SH-SY5Y (cell line): ENCODE measurements at regions not wholly inside any gene's neighbourhood (a gene's known extent, or its start where the extent isn't known, plus 50 kb on each side); places are given as distances from the start of the nearest gene placed in this dataset.

Experiments used
- GATA2 ChIP-seq: IDR thresholded peaks from 2 replicates; pipeline ENCODE4 v1.6.1; 2011; ENCODE audit warnings: mild to moderate bottlenecking, low read depth, low read length
- GATA3 ChIP-seq: IDR thresholded peaks from 2 replicates; pipeline ENCODE4 v1.6.1; 2011; ENCODE audit warnings: low read depth, mild to moderate bottlenecking, low read length, moderate library complexity

DNA sequence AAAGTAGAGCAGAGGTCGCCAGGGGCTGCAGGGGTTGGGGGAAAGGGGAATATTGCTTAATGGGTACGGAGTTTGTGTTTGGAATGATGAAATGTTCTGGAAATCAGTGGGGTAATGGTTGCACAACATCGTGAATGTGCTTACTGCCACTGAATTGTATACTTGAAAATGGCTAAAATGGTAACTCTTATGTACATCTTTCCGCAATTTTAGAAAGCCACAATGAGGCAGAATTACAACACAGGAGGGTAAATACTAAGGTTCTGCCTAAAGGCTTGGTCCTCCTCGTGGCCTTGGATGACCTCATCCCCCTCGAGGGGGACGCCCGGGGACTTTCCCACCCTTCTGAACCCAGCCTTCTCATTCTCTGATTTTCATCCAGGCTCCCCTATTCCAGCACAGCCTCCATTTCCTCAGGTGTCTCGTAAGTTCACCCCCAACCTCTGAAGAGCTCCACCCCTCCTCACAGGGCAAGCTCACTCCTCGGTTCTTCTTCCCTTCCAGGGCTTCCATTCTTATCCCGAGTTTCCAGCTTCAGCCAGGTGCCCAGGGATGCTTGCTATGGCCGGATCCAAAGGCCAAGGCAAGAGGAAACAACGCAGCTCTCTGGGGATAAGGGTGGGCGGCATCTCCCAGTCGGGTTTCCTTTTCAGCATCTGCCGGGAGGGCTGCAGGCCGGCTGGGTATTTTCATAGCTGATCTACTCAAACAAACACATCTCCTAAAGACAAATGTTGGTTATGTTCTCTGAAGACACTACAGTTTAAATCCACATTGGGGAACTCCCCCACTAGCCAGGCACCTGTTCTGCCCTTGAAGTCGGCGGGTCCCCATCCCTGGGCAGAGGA, 71.3 kb upstream of the ACSL1 start:
- TF ChIP-seq GATA2: no peak
- TF ChIP-seq GATA3: no peak
